Retinal pigment epithelial cell (primary cell): ENCODE measurements at regions not wholly inside any gene's neighbourhood (a gene's known extent, or its start where the extent isn't known, plus 50 kb on each side); places are given as distances from the start of the nearest gene placed in this dataset.

Source experiments
- DNase-seq: peaks from one replicate; pipeline ENCODE4 v3.0.0-alpha.2; 2010; ENCODE audit warnings: low read depth
- H3K4me3 ChIP-seq: 2 replicates; pipeline ENCODE4 v1.5.1; 2011; ENCODE audit warnings: mild to moderate bottlenecking, low read length, control low read depth, moderate library complexity
- TF ChIP-seq, protein P1 (sequence below): conservative IDR thresholded peaks from 2 replicates; pipeline ENCODE4 v1.5.1; 2011; ENCODE audit warnings: low read depth, low read length, control low read depth, inconsistent platforms

DNA sequence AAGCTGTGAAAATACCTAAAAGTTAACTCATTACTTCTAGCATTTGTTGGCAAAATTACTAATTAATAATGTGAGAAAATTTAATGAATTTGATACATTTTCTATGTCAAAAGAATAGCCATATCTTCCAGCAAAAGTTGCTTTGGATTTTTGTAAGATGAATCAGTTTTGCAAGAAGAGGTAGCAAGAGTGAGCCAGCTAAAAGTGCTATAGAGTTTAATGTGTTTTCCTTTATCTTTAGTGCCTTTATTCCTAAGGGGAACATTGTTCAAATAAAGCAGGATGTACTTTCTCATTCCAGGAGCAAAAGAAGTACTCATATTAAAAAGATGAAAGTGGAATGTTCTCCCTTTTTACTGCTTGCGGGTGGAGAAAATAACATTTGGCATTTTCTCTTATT, 622.2 kb downstream of the ANXA1 start:
- DNase-seq, result no peak
- H3K4me3 ChIP-seq, result no peak overlapping the region
- TF ChIP-seq, protein P1, sequence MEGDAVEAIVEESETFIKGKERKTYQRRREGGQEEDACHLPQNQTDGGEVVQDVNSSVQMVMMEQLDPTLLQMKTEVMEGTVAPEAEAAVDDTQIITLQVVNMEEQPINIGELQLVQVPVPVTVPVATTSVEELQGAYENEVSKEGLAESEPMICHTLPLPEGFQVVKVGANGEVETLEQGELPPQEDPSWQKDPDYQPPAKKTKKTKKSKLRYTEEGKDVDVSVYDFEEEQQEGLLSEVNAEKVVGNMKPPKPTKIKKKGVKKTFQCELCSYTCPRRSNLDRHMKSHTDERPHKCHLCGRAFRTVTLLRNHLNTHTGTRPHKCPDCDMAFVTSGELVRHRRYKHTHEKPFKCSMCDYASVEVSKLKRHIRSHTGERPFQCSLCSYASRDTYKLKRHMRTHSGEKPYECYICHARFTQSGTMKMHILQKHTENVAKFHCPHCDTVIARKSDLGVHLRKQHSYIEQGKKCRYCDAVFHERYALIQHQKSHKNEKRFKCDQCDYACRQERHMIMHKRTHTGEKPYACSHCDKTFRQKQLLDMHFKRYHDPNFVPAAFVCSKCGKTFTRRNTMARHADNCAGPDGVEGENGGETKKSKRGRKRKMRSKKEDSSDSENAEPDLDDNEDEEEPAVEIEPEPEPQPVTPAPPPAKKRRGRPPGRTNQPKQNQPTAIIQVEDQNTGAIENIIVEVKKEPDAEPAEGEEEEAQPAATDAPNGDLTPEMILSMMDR, result no peak

GRCh38 chr9:73775757-73776156, 624.1 kb downstream of the ANXA1 start:
- DNase-seq, result no peak
- TF ChIP-seq, protein P1, result no peak
- H3K4me3 ChIP-seq, result no peak overlapping the region

DNA sequence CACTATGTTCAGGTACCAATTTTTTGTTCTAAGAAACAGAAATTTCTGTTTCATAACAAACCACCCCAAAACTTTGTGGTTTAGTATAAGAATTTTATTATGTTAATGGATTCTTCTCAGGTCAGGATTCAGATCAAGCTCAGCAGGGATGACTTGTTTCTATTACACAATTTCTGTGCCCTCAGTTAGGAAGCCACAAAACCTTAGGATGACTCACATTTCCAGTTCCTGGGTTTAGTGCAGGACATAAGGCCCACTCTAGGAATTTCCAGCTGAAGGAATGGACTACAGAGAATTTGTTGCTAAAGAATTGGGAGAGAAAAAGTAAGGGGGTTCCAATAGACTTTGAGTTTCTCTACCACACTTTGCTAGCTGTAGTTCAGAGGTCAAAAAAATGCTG, 629.3 kb downstream of the ANXA1 start:
- peak; percentile 67 for DNase-seq
- TF ChIP-seq, protein P1, result no peak
- H3K4me3 ChIP-seq, result no peak overlapping the region

GRCh38 chr9:73782166-73782565, 630.5 kb downstream of the ANXA1 start:
- no peak overlapping the region for H3K4me3 ChIP-seq
- TF ChIP-seq, protein P1, result no peak
- no peak for DNase-seq

DNA sequence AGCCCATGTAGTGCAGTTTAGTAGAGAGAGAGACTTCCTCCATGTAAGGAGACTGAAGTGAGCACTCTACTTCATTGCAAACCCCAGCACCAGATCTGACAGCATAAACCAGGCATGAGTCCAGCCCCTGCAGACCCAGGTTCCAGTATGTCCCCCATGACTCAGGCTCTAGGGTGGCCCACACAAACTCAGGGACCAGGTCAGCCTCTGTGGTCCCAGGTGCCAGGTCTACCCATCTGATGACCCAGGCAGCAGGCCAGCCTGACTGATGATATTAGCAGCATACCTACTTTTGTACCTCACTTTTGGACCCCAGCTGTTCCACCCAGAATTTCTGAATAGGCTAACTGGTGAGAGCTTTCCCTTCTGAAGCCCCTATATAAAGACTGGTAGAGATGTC, 647.8 kb downstream of the ANXA1 start:
- no peak for DNase-seq
- no peak overlapping the region for H3K4me3 ChIP-seq
- TF ChIP-seq, protein P1, result no peak

GRCh38 chr9:73805111-73805510, 653.4 kb downstream of the ANXA1 start:
- no peak for DNase-seq
- H3K4me3 ChIP-seq, result no peak overlapping the region
- TF ChIP-seq, protein P1, result no peak

GRCh38 chr9:73805853-73806458, 654.3 kb downstream of the ANXA1 start:
- TF ChIP-seq, protein P1, result no peak
- DNase-seq, result no peak
- H3K4me3 ChIP-seq, result no peak overlapping the region
